ENCODE measurements at regions not wholly inside any gene's neighbourhood (a gene's known extent, or its start where the extent isn't known, plus 50 kb on each side); places are given as distances from the start of the nearest gene placed in this dataset.

GRCh38 chr12:16880864-16881285 lies 274.9 kb upstream of the LMO3 start:
- DNase-seq (ENCODE audit: insufficient read length) (no peak), FAIRE-seq (no peak)
- TF ChIP-seq TAF1 (IDR thresholded peaks at IDR 0.05; ENCODE audit: borderline replicate concordance, low read depth, low read length) (no peak), POLR2A (IDR thresholded peaks at IDR 0.05; ENCODE audit: low read depth, low read length) (no peak), POLR2AphosphoS5 (IDR thresholded peaks at IDR 0.05; ENCODE audit: low read depth, low read length) (no peak)

DNA sequence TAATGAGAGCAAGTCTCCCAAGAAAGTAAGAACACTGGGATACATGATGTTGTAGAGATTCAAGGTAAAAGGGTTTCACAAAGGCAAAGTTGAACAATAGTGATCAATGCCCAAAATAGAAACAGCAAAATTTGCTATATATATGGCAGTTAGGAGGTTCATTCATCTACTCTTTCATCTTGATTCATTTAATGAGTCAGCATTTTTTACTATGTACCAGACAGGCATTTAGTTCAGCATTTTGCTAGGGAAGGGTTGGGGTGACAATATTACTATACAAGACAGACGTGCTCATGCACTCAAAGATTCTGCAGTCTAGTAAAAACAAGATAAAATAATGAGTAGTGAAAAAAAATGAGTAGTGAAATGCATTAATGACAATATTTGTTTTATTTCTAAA lies 264.9 kb upstream of the LMO3 start:
- FAIRE-seq: no peak
- TF ChIP-seq TAF1 (IDR thresholded peaks at IDR 0.05; ENCODE audit: borderline replicate concordance, low read depth, low read length) (no peak), POLR2AphosphoS5 (IDR thresholded peaks at IDR 0.05; ENCODE audit: low read depth, low read length) (no peak), POLR2A (IDR thresholded peaks at IDR 0.05; ENCODE audit: low read depth, low read length) (no peak)
- DNase-seq (ENCODE audit: insufficient read length): no peak

GRCh38 chr12:16863742-16864141 lies 257.8 kb upstream of the LMO3 start:
- no peak for TF ChIP-seq TAF1 (IDR thresholded peaks at IDR 0.05; ENCODE audit: borderline replicate concordance, low read depth, low read length)
- TF ChIP-seq POLR2AphosphoS5 (IDR thresholded peaks at IDR 0.05; ENCODE audit: low read depth, low read length): no peak
- no peak for TF ChIP-seq POLR2A (IDR thresholded peaks at IDR 0.05; ENCODE audit: low read depth, low read length)
- FAIRE-seq (no peak), DNase-seq (ENCODE audit: insufficient read length) (no peak)

GRCh38 chr12:16857456-16857923 lies 251.5 kb upstream of the LMO3 start:
- FAIRE-seq (no peak), DNase-seq (ENCODE audit: insufficient read length) (no peak)

DNA sequence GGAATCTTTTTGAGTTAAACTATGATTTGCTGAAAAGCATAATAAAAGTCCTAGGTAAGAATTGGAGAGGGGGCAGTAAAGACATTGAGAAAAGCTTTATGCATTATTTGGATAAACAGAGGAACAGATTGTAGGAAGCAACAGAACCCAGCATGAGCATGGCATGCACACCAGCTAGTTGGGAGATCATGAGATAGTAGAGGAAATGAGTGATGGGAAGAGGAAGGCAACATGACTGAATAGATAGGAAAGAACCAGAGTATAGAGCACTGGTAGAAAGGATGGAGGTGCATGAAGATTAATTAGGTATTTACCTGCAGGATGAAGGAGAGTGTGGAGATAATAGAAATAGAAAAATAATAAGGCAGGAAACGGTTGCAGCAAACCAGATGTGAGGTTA lies 248.5 kb upstream of the LMO3 start:
- FAIRE-seq (no peak), DNase-seq (ENCODE audit: insufficient read length) (no peak)
- no peak for TF ChIP-seq POLR2A (IDR thresholded peaks at IDR 0.05; ENCODE audit: low read depth, low read length)
- TF ChIP-seq TAF1 (IDR thresholded peaks at IDR 0.05; ENCODE audit: borderline replicate concordance, low read depth, low read length): no peak
- TF ChIP-seq POLR2AphosphoS5 (IDR thresholded peaks at IDR 0.05; ENCODE audit: low read depth, low read length): no peak

More at GRCh38 chr12:16857456-16857923, 251.5 kb upstream of the LMO3 start:
- TF ChIP-seq TAF1 (IDR thresholded peaks at IDR 0.05; ENCODE audit: borderline replicate concordance, low read depth, low read length) (no peak), POLR2A (IDR thresholded peaks at IDR 0.05; ENCODE audit: low read depth, low read length) (no peak), POLR2AphosphoS5 (IDR thresholded peaks at IDR 0.05; ENCODE audit: low read depth, low read length) (no peak)

- DNase-seq (ENCODE audit: insufficient read length) (no peak), FAIRE-seq (no peak)
- TF ChIP-seq POLR2A (IDR thresholded peaks at IDR 0.05; ENCODE audit: low read depth, low read length): no peak
- no peak for TF ChIP-seq POLR2AphosphoS5 (IDR thresholded peaks at IDR 0.05; ENCODE audit: low read depth, low read length)
- TF ChIP-seq TAF1 (IDR thresholded peaks at IDR 0.05; ENCODE audit: borderline replicate concordance, low read depth, low read length): no peak
Observed at GRCh38 chr12:16849473-16849872, 243.5 kb upstream of the LMO3 start.

- DNase-seq (ENCODE audit: insufficient read length) (no peak), FAIRE-seq (no peak)
- no peak for TF ChIP-seq POLR2AphosphoS5 (IDR thresholded peaks at IDR 0.05; ENCODE audit: low read depth, low read length)
- TF ChIP-seq TAF1 (IDR thresholded peaks at IDR 0.05; ENCODE audit: borderline replicate concordance, low read depth, low read length): no peak
- TF ChIP-seq POLR2A (IDR thresholded peaks at IDR 0.05; ENCODE audit: low read depth, low read length): no peak
Observed at GRCh38 chr12:16844875-16845274, 238.9 kb upstream of the LMO3 start.

DNA sequence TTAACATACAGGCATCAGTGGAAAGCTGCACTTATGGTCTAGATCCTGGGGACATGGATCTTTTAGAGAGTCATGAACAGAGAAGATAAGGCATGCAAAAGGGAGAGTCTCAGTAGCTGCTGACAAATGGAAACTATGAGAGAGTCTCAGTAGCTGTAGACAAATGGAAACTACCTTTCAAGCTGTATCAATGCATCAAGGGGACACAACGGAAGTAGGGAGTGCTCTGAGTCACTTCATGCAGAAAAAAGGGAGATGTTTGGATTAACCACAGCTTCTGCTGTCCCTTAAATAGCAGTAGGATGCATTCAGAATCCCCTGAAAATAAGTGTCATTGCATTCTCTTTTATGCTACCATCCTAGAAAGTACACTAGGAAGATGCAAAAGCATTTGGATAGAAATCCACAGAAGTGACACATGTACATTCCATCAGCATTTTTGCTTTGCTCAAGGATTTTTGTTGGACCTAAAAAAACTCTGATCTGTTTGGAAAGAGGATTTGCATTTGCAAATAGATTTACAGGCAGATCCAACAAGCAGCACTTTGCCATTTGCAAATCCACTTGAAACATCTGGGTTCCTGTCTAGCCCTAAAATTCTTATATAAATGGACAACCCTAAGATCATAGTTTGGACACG lies 227.5 kb upstream of the LMO3 start:
- FAIRE-seq: no peak
- TF ChIP-seq TAF1 (IDR thresholded peaks at IDR 0.05; ENCODE audit: borderline replicate concordance, low read depth, low read length) (no peak), POLR2AphosphoS5 (IDR thresholded peaks at IDR 0.05; ENCODE audit: low read depth, low read length) (no peak), POLR2A (IDR thresholded peaks at IDR 0.05; ENCODE audit: low read depth, low read length) (no peak)
- DNase-seq (ENCODE audit: insufficient read length): no peak

GRCh38 chr12:16828891-16829290 lies 222.9 kb upstream of the LMO3 start:
- TF ChIP-seq POLR2AphosphoS5 (IDR thresholded peaks at IDR 0.05; ENCODE audit: low read depth, low read length) (no peak), TAF1 (IDR thresholded peaks at IDR 0.05; ENCODE audit: borderline replicate concordance, low read depth, low read length) (no peak), POLR2A (IDR thresholded peaks at IDR 0.05; ENCODE audit: low read depth, low read length) (no peak)
- FAIRE-seq (no peak), DNase-seq (ENCODE audit: insufficient read length) (no peak)

DNA sequence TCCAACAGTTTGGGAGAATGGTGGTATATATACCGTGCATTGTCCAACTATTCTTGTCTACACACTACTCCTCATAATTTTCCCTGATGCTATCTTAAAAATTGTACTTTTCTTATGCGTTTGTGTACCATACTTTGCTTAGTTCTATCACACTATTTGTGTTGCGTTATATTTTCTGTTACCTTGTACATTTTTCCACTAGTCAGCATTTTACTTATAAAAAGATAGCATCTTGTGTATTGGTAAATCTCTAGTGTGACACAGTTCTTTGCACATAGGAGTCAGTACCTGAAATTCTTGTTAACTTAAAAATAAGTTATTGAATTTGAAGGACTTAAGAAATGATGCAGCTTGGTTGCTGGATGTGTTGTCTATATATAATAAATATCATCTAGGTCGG lies 201.8 kb upstream of the LMO3 start:
- FAIRE-seq: no peak
- TF ChIP-seq TAF1 (IDR thresholded peaks at IDR 0.05; ENCODE audit: borderline replicate concordance, low read depth, low read length) (no peak), POLR2AphosphoS5 (IDR thresholded peaks at IDR 0.05; ENCODE audit: low read depth, low read length) (no peak), POLR2A (IDR thresholded peaks at IDR 0.05; ENCODE audit: low read depth, low read length) (no peak)
- no peak for DNase-seq (ENCODE audit: insufficient read length)

- DNase-seq (ENCODE audit: insufficient read length): no peak
- TF ChIP-seq POLR2AphosphoS5 (IDR thresholded peaks at IDR 0.05; ENCODE audit: low read depth, low read length) (no peak), TAF1 (IDR thresholded peaks at IDR 0.05; ENCODE audit: borderline replicate concordance, low read depth, low read length) (no peak), POLR2A (IDR thresholded peaks at IDR 0.05; ENCODE audit: low read depth, low read length) (no peak)
- FAIRE-seq: no peak
Observed at GRCh38 chr12:16796168-16796567, 190.2 kb upstream of the LMO3 start.

GRCh38 chr12:16789204-16789790 lies 183.3 kb upstream of the LMO3 start:
- DNase-seq (ENCODE audit: insufficient read length) (no peak), FAIRE-seq (no peak)

More at GRCh38 chr12:16789204-16789790, 183.3 kb upstream of the LMO3 start:
- TF ChIP-seq POLR2A (IDR thresholded peaks at IDR 0.05; ENCODE audit: low read depth, low read length): no peak

All from GM12892 (cell line).